NB4 (cell line): ENCODE measurements at regions not wholly inside any gene's neighbourhood (a gene's known extent, or its start where the extent isn't known, plus 50 kb on each side); places are given as distances from the start of the nearest gene placed in this dataset.

ENCODE experiments used
- DNase-seq: peaks from one replicate; pipeline ENCODE4 v3.0.0; 2010; ENCODE audit warnings: low read depth
- H3K4me3 ChIP-seq: one replicate; pipeline ENCODE4 v1.5.1; 2011; ENCODE audit warnings: mild to moderate bottlenecking, low read depth, low read length, moderate library complexity
- MYC ChIP-seq: IDR thresholded peaks from 2 replicates; pipeline ENCODE4 v1.6.1; 2011; ENCODE audit warnings: low read depth, low read length
- POLR2A ChIP-seq: IDR thresholded peaks from 2 replicates; pipeline ENCODE4 v1.6.1; 2011; ENCODE audit warnings: mild to moderate bottlenecking; ENCODE audit not compliant: insufficient read length; ENCODE audit errors: extremely low read depth
- TF ChIP-seq, protein P1 (sequence below): IDR thresholded peaks from 2 replicates; pipeline ENCODE4 v1.6.1; 2011; ENCODE audit warnings: low read depth, low read length
- TF ChIP-seq, protein P2 (sequence below): IDR thresholded peaks from one replicate; pipeline ENCODE4 v1.5.1; 2012; ENCODE audit warnings: low read depth, low read length

DNA sequence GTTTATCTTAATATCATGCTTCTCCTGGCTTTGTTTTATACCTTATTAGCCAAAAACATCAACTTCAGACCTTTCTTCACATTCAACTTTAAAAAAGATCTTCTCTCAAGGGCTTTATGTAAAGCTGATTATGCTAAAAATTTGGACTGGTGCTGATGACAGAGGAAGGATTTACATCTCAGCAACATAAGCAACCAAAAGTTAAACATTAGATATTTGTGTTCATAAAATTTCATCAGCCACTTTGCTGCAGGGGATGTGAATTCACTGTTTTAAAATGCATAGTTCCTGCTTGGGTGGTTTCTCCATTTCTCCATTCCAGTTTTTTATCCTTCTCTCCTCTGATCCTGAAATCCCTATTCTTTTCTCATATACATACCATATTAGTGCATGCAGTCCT is 398.6 kb upstream of the DDI1 start:
- H3K4me3 ChIP-seq, result no peak overlapping the region
- TF ChIP-seq, protein P1, sequence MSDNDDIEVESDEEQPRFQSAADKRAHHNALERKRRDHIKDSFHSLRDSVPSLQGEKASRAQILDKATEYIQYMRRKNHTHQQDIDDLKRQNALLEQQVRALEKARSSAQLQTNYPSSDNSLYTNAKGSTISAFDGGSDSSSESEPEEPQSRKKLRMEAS, result no peak
- TF ChIP-seq POLR2A, result no peak
- TF ChIP-seq, protein P2, sequence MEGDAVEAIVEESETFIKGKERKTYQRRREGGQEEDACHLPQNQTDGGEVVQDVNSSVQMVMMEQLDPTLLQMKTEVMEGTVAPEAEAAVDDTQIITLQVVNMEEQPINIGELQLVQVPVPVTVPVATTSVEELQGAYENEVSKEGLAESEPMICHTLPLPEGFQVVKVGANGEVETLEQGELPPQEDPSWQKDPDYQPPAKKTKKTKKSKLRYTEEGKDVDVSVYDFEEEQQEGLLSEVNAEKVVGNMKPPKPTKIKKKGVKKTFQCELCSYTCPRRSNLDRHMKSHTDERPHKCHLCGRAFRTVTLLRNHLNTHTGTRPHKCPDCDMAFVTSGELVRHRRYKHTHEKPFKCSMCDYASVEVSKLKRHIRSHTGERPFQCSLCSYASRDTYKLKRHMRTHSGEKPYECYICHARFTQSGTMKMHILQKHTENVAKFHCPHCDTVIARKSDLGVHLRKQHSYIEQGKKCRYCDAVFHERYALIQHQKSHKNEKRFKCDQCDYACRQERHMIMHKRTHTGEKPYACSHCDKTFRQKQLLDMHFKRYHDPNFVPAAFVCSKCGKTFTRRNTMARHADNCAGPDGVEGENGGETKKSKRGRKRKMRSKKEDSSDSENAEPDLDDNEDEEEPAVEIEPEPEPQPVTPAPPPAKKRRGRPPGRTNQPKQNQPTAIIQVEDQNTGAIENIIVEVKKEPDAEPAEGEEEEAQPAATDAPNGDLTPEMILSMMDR, result no peak
- TF ChIP-seq MYC, result no peak
- no peak for DNase-seq

DNA sequence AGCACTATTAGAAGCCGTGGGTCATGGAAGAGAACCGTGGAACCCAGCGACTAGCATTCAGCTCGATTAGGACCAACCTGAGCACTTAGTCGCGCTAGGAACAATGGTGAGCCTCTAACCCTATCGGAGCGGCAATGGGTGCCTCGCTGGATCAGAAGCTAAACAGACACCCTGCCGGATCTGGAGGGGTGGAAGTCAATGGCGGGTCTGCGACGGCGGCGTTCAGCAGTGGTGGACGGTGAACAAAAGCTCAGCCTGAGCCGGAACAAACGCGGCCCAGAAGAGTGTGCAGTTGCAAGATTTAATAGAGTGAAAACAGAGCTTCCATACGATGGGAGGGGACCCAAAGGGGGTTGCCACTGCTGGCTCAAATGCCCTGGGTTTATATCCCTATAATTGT is 391.8 kb upstream of the DDI1 start:
- no peak overlapping the region for H3K4me3 ChIP-seq
- no peak for DNase-seq
- TF ChIP-seq, protein P2, result no peak
- TF ChIP-seq POLR2A (no peak), MYC (no peak)
- TF ChIP-seq, protein P1, result no peak

DNA sequence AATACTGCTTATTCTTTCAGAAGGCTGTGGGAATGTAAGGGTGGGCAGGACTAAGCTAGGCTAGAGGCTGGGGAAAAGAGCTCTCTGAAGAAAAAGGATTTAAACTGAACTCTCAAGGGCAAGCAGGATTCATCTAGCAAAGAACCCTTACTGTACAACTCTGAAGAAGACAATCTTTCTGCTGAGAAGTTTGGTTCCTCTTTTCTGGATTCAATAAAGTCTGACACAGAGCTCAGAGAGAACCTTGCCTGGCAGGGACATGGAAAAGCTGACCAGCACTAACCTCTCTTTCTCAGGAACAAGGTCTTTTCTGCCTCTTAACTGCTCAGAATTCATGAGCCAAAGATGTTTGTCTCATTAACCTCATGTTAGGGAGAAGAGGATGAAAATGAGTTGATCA is 388.4 kb upstream of the DDI1 start:
- H3K4me3 ChIP-seq, result no peak overlapping the region
- no peak for TF ChIP-seq POLR2A
- TF ChIP-seq MYC, result no peak
- TF ChIP-seq, protein P1, result no peak
- TF ChIP-seq, protein P2, result no peak
- peak; percentile 3 for DNase-seq

DNA sequence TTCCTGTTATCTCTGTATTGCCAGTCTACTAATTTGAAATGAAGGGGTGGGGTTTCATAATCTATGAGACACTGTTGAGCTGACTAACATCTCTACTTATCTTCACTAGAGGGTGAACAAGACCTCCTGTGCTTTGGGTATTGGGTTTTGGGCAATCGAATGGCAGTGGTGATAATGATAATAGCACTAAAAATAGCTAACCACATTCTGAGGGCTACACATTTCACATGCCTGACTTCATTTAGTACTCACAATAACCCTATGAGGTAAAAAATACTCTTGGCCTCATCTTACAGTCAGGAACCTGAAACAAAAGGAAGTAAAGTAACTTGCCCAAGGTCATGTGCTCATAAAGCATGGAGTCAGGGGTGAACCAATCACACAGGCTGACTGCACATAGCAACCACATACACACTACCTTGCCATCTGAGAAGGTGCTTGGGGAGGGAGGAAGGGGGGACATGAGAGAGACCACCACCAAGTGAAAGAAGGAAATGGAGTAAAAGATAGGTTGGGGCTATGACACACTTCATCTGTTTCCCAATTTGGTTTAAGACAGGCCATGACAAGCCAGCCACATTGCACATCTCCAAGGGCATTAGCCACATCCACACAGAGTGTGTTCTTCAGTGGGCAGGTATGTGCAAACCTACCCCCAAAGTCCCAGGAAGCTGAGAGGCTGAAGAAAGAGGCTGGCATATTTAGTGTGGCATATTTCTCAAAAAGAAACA is 387.6 kb upstream of the DDI1 start:
- no peak for DNase-seq
- no peak overlapping the region for H3K4me3 ChIP-seq
- TF ChIP-seq, protein P2, result no peak
- TF ChIP-seq MYC (no peak), POLR2A (no peak)
- TF ChIP-seq, protein P1, result no peak

DNA sequence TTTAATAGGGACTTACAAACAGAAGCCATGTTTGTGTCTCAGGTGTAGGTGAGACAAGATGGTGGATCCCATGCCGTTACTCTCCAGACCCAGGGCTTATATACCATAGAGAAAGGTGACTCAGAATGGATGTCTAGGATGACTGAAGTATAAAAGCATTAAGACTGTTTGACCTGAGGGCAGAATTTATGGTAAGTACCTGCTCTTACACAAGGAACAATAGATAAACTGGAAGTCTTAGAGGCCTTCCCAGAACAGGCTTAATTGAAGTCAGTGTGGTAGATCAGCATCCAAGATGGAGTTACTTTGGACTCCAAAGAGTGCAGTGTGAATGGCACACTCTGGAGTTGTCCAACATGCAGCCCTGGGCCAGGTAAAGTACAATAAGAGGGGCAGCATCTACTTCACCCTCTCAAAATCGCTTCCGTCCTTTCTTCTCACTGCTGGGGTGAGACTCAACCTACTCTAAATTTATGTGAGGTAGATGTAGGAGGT is 387.0 kb upstream of the DDI1 start:
- DNase-seq, result no peak
- TF ChIP-seq, protein P1, result no peak
- TF ChIP-seq, protein P2, result no peak
- TF ChIP-seq MYC (no peak), POLR2A (no peak)
- no peak overlapping the region for H3K4me3 ChIP-seq
